ENCODE measurements at regions not wholly inside any gene's neighbourhood (a gene's known extent, or its start where the extent isn't known, plus 50 kb on each side); places are given as distances from the start of the nearest gene placed in this dataset.

GRCh38 chr16:89042711-89043551 lies 50.7 kb upstream of the ACSF3 start:
- Mint-ChIP-seq H3K4me1 (ENCODE audit: low read depth) (no peaks in the 10 kb centered on the region), H3K9me3 (peaks cover 5% of the 10 kb centered on the region; the same call in 1 of the 2 replicates), H3K27me3 (ENCODE audit: insufficient read depth) (peaks cover 25% of the 10 kb centered on the region), H3K36me3 (ENCODE audit: low read depth) (no peaks in the 10 kb centered on the region), H3K4me3 (no peak overlapping the region), H3K27ac (no peak overlapping the region)
- no peak for TF ChIP-seq CTCF (IDR thresholded peaks at IDR 0.05)
- DNase-seq, result no peak

GRCh38 chr16:89043636-89044417 lies 49.8 kb upstream of the ACSF3 start:
- H3K36me3 Mint-ChIP-seq (ENCODE audit: low read depth), result no peaks in the 10 kb centered on the region
- no peak for DNase-seq
- H3K27ac Mint-ChIP-seq, result no peak overlapping the region

More at GRCh38 chr16:89043636-89044417, 49.8 kb upstream of the ACSF3 start:
- TF ChIP-seq CTCF (IDR thresholded peaks at IDR 0.05), result no peak
- Mint-ChIP-seq H3K27me3 (ENCODE audit: insufficient read depth) (peaks cover 27% of the 10 kb centered on the region), H3K4me1 (ENCODE audit: low read depth) (no peaks in the 10 kb centered on the region), H3K9me3 (peaks cover 5% of the 10 kb centered on the region; the same call in 1 of the 2 replicates), H3K4me3 (no peak overlapping the region)
